Transverse colon (tissue), 4 donors: ENCODE measurements at regions not wholly inside any gene's neighbourhood (a gene's known extent, or its start where the extent isn't known, plus 50 kb on each side); places are given as distances from the start of the nearest gene placed in this dataset.

Source experiments
- DNase-seq: peaks from one replicate; pipeline ENCODE4 v3.0.0-alpha.2; 2019
- H3K27ac ChIP-seq, 4 donors: fragments of 200-600 bp; sonication (generic); 2 replicates each; pipeline ENCODE4 v1.5.1; 2016 to 2018; ENCODE audit warnings: inconsistent platforms in 4 of 4
- H3K27me3 ChIP-seq: fragments of 200-600 bp; sonication (generic); 2 replicates; pipeline ENCODE4 v1.5.1; 2017; ENCODE audit warnings: inconsistent platforms
- H3K36me3 ChIP-seq, 4 donors: fragments of 200-600 bp; sonication (generic); 2 replicates each; pipeline ENCODE4 v1.5.1; 2017 to 2019; ENCODE audit warnings: inconsistent platforms in 4 of 4
- H3K4me1 ChIP-seq, 4 donors: fragments of 200-600 bp; sonication (generic); 2 replicates each; pipeline ENCODE4 v1.5.1; 2017 to 2020; ENCODE audit warnings: inconsistent platforms in 4 of 4
- H3K4me3 ChIP-seq, 4 donors: fragments of 200-600 bp; sonication (generic); 1 replicate in 1 of 4; 2 replicates in 3 of 4; pipeline versions ENCODE4 v1.5.1 to v1.6.1; 2017 to 2019; ENCODE audit warnings: inconsistent platforms in 4 of 4
- H3K9me3 ChIP-seq, 2 donors: fragments of 200-600 bp; sonication (generic); 2 replicates each; pipeline ENCODE4 v1.5.1; 2017 to 2019; ENCODE audit warnings: inconsistent platforms in 2 of 2
- CTCF ChIP-seq, 5 experiments: fragments of 200-600 bp in 3 of 5; fragments of 450-650 bp in 2 of 5; sonication (generic) in 3 of 5; IDR thresholded peaks; 1 replicate in 2 of 5; 2 replicates in 3 of 5; pipeline ENCODE4 v1.5.1; 2016 to 2017; ENCODE audit warnings: antibody characterized with exemption in 5 of 5, inconsistent platforms in 3 of 5, mild to moderate bottlenecking in 2 of 5, moderate library complexity in 1 of 5
- EP300 ChIP-seq: sonication (generic); formaldehyde crosslinking; IDR thresholded peaks from one replicate; pipeline ENCODE4 v1.6.1; 2017; ENCODE audit warnings: antibody characterized with exemption, low read depth
- POLR2A ChIP-seq: fragments of 450-650 bp; IDR thresholded peaks from one replicate; pipeline ENCODE4 v1.6.1; 2016; ENCODE audit warnings: antibody characterized with exemption, mild to moderate bottlenecking, moderate library complexity
- POLR2AphosphoS5 ChIP-seq, 3 donors: sonication (generic); formaldehyde crosslinking; IDR thresholded peaks; one replicate each; pipeline ENCODE4 v1.6.1; 2016; ENCODE audit warnings: antibody characterized with exemption in 3 of 3
- WGBS, 2 donors: methylation state at CpG; one replicate each; pipeline ENCODE4 v1.1.5; 2018; ENCODE audit warnings: low coverage in 1 of 2; 5-methylcytosine and 5-hydroxymethylcytosine counted together
- in situ Hi-C, 4 donors: fragments of 200-750 bp; cut with MboI; loops; one replicate each; pipeline versions ENCODE4 v1.15.0 to v1.15.1; 2017; ENCODE audit warnings: low sequenced_read_pairs in 3 of 4, low pct_ligation_motif_present in 1 of 4, low pct_unique_long_range_greater_than_20kb in 1 of 4
- intact Hi-C: fragments of 100-400 bp; cut with DNase I; formaldehyde crosslinking; loops from one replicate; pipeline ENCODE4 v1.15.1; 2023; ENCODE audit warnings: low total_unique reads

GRCh38 chr1:214898718-214899117 lies 183.8 kb upstream of the KCNK2 start:
- WGBS, 2 donors: 83 to 88% methylated on average over 3 of the region's 3 CpGs
- no peaks in the 10 kb centered on the region for H3K27me3 ChIP-seq

GRCh38 chr1:214899908-214900460 lies 182.6 kb upstream of the KCNK2 start:
- DNase-seq: no peak
- no peaks in the 10 kb centered on the region for H3K9me3 ChIP-seq
- TF ChIP-seq POLR2A (no peak), POLR2AphosphoS5 (IDR thresholded peaks at IDR 0.05) (no peak), EP300 (no peak), CTCF (IDR thresholded peaks at IDR 0.05) (no peak)
- H3K27ac ChIP-seq: no peak overlapping the region
- intact Hi-C loops: no loop called here
- H3K4me3 ChIP-seq: no peak overlapping the region
- in situ Hi-C loops: no loop called here
- H3K36me3 ChIP-seq: no peaks in the 10 kb centered on the region
- no peaks in the 10 kb centered on the region for H3K4me1 ChIP-seq
- H3K27me3 ChIP-seq: no peaks in the 10 kb centered on the region

More at GRCh38 chr1:214898718-214899117, 183.8 kb upstream of the KCNK2 start:
- H3K27ac ChIP-seq: no peak overlapping the region
- TF ChIP-seq POLR2AphosphoS5 (IDR thresholded peaks at IDR 0.05) (no peak), POLR2A (no peak), CTCF (IDR thresholded peaks at IDR 0.05) (no peak), EP300 (no peak)
- DNase-seq: no peak
- in situ Hi-C loops: no loop called here
- no peaks in the 10 kb centered on the region for H3K36me3 ChIP-seq
- H3K4me1 ChIP-seq: no peaks in the 10 kb centered on the region
- no peak overlapping the region for H3K4me3 ChIP-seq
- intact Hi-C loops: no loop called here
- no peaks in the 10 kb centered on the region for H3K9me3 ChIP-seq

GRCh38 chr1:214900590-214900989 lies 181.9 kb upstream of the KCNK2 start:
- H3K27ac ChIP-seq: no peak overlapping the region
- H3K36me3 ChIP-seq: no peaks in the 10 kb centered on the region
- no peaks in the 10 kb centered on the region for H3K4me1 ChIP-seq
- 73 to 76% methylated on average over 4 of the region's 4 CpGs for WGBS, 2 donors
- intact Hi-C loops (no loop called here), in situ Hi-C loops (no loop called here)
- no peak for TF ChIP-seq POLR2A
- no peak for TF ChIP-seq CTCF (IDR thresholded peaks at IDR 0.05)
- TF ChIP-seq POLR2AphosphoS5 (IDR thresholded peaks at IDR 0.05): no peak
- TF ChIP-seq EP300: no peak
- no peaks in the 10 kb centered on the region for H3K27me3 ChIP-seq
- no peaks in the 10 kb centered on the region for H3K9me3 ChIP-seq
- no peak for DNase-seq
- no peak overlapping the region for H3K4me3 ChIP-seq

- no peak for DNase-seq
- Histone ChIP-seq H3K9me3 (no peaks in the 10 kb centered on the region), H3K4me1 (no peaks in the 10 kb centered on the region), H3K4me3 (no peak overlapping the region), H3K27ac (no peak overlapping the region), H3K36me3 (no peaks in the 10 kb centered on the region), H3K27me3 (no peaks in the 10 kb centered on the region)
- intact Hi-C loops (no loop called here), in situ Hi-C loops (no loop called here)
- WGBS, 2 donors: 37 to 73% methylated on average over 2 of the region's 2 CpGs
- TF ChIP-seq EP300 (no peak), POLR2A (no peak)
These were observed 180.8 kb upstream of the KCNK2 start for GRCh38 chr1:214901718-214902117.

- TF ChIP-seq POLR2A (no peak), POLR2AphosphoS5 (IDR thresholded peaks at IDR 0.05) (no peak), EP300 (no peak), CTCF (IDR thresholded peaks at IDR 0.05) (no peak)
- no peak overlapping the region for H3K4me3 ChIP-seq
- no peaks in the 10 kb centered on the region for H3K27me3 ChIP-seq
- no peaks in the 10 kb centered on the region for H3K9me3 ChIP-seq
- in situ Hi-C loops: no loop called here
- H3K27ac ChIP-seq: no peak overlapping the region
- DNase-seq: no peak
- 77 to 78% methylated on average over 2 of the region's 2 CpGs for WGBS, 2 donors
- no peaks in the 10 kb centered on the region for H3K4me1 ChIP-seq
- no peaks in the 10 kb centered on the region for H3K36me3 ChIP-seq
- intact Hi-C loops: no loop called here
These were observed 179.8 kb upstream of the KCNK2 start for GRCh38 chr1:214902636-214903320.
